Spleen (tissue), 11 donors: ENCODE measurements at regions not wholly inside any gene's neighbourhood (a gene's known extent, or its start where the extent isn't known, plus 50 kb on each side); places are given as distances from the start of the nearest gene placed in this dataset.

ENCODE experiments used
- DNase-seq: peaks from one replicate; pipeline ENCODE4 v3.0.0-alpha.2; 2020
- H3K27ac ChIP-seq, 8 donors: fragments of 200-600 bp; sonication (generic) in 7 of 8; 1 replicate in 4 of 8; 2 replicates in 4 of 8; pipeline versions ENCODE4 v1.5.0 to v1.8.0; 2016 to 2021; ENCODE audit warnings: inconsistent platforms in 4 of 8, mild to moderate bottlenecking in 4 of 8, moderate library complexity in 1 of 8
- H3K27me3 ChIP-seq, 7 donors: fragments of 200-600 bp; sonication (generic) in 6 of 7; replicated peaks in 1 of 7; 1 replicate in 4 of 7; 2 replicates in 3 of 7; pipeline versions ENCODE4 v1.5.0 to v1.8.0; 2016 to 2021; ENCODE audit warnings: inconsistent platforms in 3 of 7, mild to moderate bottlenecking in 1 of 7
- H3K36me3 ChIP-seq, 6 donors: fragments of 200-600 bp; sonication (generic) in 5 of 6; 1 replicate in 4 of 6; 2 replicates in 2 of 6; pipeline versions ENCODE4 v1.5.0 to v1.8.0; 2016 to 2021; ENCODE audit warnings: inconsistent platforms in 2 of 6
- H3K4me1 ChIP-seq, 6 donors: fragments of 200-600 bp; sonication (generic) in 5 of 6; 1 replicate in 3 of 6; 2 replicates in 3 of 6; pipeline versions ENCODE4 v1.5.0 to v1.8.0; 2016 to 2021; ENCODE audit warnings: inconsistent platforms in 3 of 6
- H3K4me3 ChIP-seq, 8 donors: fragments of 200-600 bp; sonication (generic) in 7 of 8; 1 replicate in 4 of 8; 2 replicates in 4 of 8; pipeline versions ENCODE4 v1.5.0 to v1.8.0; 2016 to 2021; ENCODE audit warnings: inconsistent platforms in 4 of 8, mild to moderate bottlenecking in 4 of 8, moderate library complexity in 2 of 8
- H3K9me3 ChIP-seq, 8 donors: fragments of 200-600 bp; sonication (generic) in 7 of 8; 1 replicate in 4 of 8; 2 replicates in 4 of 8; pipeline versions ENCODE4 v1.5.0 to v1.8.0; 2016 to 2021; ENCODE audit warnings: inconsistent platforms in 4 of 8
- POLR2A ChIP-seq, 3 donors: fragments of 450-650 bp; IDR thresholded peaks; one replicate each; pipeline ENCODE4 v1.5.1; 2017; ENCODE audit warnings: antibody characterized with exemption in 3 of 3, mild to moderate bottlenecking in 1 of 3
- POLR2AphosphoS5 ChIP-seq, 3 donors: sonication (generic); formaldehyde crosslinking; IDR thresholded peaks; one replicate each; pipeline ENCODE4 v1.5.1; 2017; ENCODE audit warnings: antibody characterized with exemption in 3 of 3
- WGBS, 5 donors: extraction: QIAGEN DNeasy Blood & Tissue Kit in 3 of 5; methylation state at CpG; one replicate each; pipeline versions ENCODE4 v1.1.5 to v1.1.7; 2013 to 2018; 5-methylcytosine and 5-hydroxymethylcytosine counted together
- intact Hi-C: fragments of 100-400 bp; cut with DNase I; formaldehyde crosslinking; loops from one replicate; pipeline ENCODE4 v1.15.0; 2023; ENCODE audit warnings: low total_unique reads
- TF ChIP-seq, protein P1 (sequence below), 11 experiments: fragments of 200-600 bp in 7 of 11; fragments of 450-650 bp in 4 of 11; sonication (generic) in 4 of 11; IDR thresholded peaks in 8 of 11; conservative IDR thresholded peaks in 3 of 11; 1 replicate in 7 of 11; 2 replicates in 4 of 11; pipeline versions ENCODE4 v1.4.0 to v1.8.0; 2016 to 2021; ENCODE audit warnings: antibody characterized with exemption in 11 of 11, inconsistent platforms in 4 of 11, mild to moderate bottlenecking in 1 of 11
- donor health status: healthy with polysubstance abuse.
- donor health status: DM: no; HTN: no; CAD: no; lungs with moderate emphysema.
- donor health status: DM: no; HTN: no; CAD: no.
- donor health status: Bipolar disorder and iron deficiency.
- donor health status: healthy.
- donor health status: DM: no; HTN: no; CAD: no.
- donor health status: DM: yes; HTN: yes; CAD: no.

DNA sequence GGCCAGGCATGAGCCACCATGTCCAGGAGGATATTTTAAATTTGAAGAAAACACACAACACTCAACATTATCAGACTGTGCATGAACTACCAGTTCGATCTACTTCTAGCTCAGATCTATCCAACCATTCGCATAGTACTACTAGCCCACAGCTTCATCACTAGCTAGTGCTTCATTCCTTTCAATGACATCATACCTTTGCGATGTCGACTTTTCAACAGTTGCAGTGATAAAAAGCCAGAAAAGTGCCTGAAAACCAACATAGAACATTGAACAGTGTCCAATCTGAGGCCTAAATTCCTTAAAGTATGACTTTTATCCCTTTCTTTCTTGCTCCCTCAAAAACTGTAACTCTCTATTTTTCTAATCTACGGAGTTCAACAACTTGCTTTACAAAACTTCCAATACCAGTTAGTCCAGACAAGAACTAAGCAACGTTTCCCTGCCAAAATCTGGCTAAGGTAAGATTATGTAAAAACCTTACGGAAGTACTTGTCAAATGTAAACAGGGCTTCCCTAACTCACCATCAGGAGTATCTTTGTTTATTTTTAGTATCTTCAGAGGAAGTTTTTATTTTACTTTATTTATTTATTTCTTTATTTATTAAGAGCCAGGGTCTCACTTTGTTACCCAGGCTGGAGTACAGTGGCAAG lies 434.0 kb upstream of the JARID2 start:
- DNase-seq = no peak
- no peak for TF ChIP-seq POLR2AphosphoS5 (IDR thresholded peaks at IDR 0.05)
- no peak for TF ChIP-seq POLR2A (IDR thresholded peaks at IDR 0.05)
- TF ChIP-seq, protein P1, sequence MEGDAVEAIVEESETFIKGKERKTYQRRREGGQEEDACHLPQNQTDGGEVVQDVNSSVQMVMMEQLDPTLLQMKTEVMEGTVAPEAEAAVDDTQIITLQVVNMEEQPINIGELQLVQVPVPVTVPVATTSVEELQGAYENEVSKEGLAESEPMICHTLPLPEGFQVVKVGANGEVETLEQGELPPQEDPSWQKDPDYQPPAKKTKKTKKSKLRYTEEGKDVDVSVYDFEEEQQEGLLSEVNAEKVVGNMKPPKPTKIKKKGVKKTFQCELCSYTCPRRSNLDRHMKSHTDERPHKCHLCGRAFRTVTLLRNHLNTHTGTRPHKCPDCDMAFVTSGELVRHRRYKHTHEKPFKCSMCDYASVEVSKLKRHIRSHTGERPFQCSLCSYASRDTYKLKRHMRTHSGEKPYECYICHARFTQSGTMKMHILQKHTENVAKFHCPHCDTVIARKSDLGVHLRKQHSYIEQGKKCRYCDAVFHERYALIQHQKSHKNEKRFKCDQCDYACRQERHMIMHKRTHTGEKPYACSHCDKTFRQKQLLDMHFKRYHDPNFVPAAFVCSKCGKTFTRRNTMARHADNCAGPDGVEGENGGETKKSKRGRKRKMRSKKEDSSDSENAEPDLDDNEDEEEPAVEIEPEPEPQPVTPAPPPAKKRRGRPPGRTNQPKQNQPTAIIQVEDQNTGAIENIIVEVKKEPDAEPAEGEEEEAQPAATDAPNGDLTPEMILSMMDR (IDR thresholded peaks at IDR 0.05 in 8 of 11, conservative IDR thresholded peaks at IDR 0.05 in 3 of 11) = no peak
- Histone ChIP-seq H3K4me3 (no peak overlapping the region), H3K9me3 (peaks cover 0 to 11% (median 5%) of the 10 kb centered on the region in 8 donors), H3K27ac (no peak overlapping the region), H3K36me3 (no peaks in the 10 kb centered on the region), H3K27me3 (no peaks in the 10 kb centered on the region), H3K4me1 (no peaks in the 10 kb centered on the region)
- 87 to 97% (median 92%) methylated on average over 7 of the region's 7 CpGs for WGBS, 5 donors
- intact Hi-C loops = no loop called here

DNA sequence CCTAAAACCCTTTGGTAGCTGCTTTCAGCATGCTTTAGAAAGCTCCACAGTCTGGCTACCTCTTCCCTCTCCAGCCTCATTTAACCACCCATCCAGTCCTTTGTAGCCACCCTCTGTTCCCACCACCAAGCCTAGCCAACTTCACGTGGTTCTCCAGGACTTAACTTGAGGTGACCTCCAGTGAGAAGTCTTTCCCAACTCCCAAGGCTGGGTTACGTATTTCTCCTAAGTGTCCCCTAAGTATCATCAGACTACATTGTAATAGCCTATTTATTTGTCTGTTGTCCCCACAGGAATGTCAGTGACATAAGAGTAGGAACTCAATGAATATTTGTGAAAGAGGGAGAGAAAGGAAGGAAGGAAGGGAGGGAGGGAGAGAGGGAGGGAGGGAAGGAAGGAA lies 431.9 kb upstream of the JARID2 start:
- 80 to 94% (median 88%) methylated on average over 2 of the region's 2 CpGs for WGBS, 5 donors
- Histone ChIP-seq H3K27me3 (no peaks in the 10 kb centered on the region), H3K4me3 (no peak overlapping the region), H3K4me1 (no peaks in the 10 kb centered on the region), H3K9me3 (no peaks in the 10 kb centered on the region), H3K36me3 (no peaks in the 10 kb centered on the region), H3K27ac (no peak overlapping the region)
- intact Hi-C loops = no loop called here
- TF ChIP-seq, protein P1 (IDR thresholded peaks at IDR 0.05 in 8 of 11, conservative IDR thresholded peaks at IDR 0.05 in 3 of 11) = no peak
- TF ChIP-seq POLR2A (IDR thresholded peaks at IDR 0.05) (no peak), POLR2AphosphoS5 (IDR thresholded peaks at IDR 0.05) (no peak)
- DNase-seq = no peak

DNA sequence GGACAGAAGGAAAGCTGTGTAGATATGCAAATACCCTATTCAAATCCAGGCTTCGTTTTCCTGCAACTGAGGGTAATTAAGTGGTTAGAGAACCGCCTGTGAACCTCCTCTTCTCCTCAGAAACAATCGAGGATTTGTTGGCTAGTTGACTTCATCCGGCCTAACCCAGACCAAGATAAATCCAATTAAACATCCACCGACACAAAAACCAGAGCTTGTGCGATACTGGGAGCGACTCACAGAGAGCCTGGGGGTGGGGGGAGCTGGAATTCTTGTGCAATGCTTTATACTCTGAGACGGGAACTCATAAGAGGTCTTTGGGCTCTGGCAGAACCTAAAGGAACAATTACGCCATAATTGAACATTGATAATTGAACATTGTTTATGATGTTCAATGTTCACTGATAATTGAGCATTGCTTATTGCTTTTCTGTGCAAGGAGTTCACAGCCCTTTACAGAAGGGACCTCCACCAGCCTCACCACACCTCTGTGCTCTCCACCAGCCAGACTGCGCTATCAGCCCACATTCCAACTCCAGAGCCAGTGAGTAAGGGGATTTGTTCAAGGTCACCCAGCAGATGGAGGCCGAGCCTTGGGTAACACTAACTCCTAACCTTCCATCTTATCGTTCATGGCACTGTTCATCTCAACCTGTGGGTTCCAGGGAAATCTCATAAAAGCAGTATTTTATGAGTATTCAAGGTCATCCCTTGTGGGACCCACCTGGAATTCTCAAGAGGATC lies 429.6 kb upstream of the JARID2 start:
- intact Hi-C loops = no loop called here

DNA sequence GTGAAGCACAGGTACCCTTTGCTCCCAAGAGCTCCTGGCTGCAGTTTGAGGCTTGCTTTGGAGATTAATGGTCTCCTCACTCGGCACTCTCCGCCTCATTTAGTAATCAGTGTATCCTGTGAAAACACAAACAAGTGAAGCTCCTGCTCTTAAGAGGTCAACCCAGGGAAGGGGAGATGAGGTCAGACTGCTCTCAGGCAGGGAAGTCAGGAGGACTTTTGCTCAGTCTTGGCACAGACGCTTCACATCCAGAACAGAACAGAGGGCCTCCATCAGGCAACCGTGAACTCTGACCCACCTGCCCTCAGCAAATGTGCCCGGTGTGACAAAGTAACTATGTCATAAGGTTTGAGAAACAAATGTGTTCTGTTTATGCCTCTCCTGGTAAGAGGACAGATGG lies 428.8 kb upstream of the JARID2 start:
- Histone ChIP-seq H3K27ac (no peak overlapping the region), H3K27me3 (no peaks in the 10 kb centered on the region), H3K4me1 (no peaks in the 10 kb centered on the region), H3K4me3 (no peak overlapping the region), H3K9me3 (no peaks in the 10 kb centered on the region), H3K36me3 (no peaks in the 10 kb centered on the region)
- DNase-seq = no peak
- WGBS, 5 donors = 76 to 88% (median 88%) methylated on average over 4 to 5 of the region's 5 CpGs
- TF ChIP-seq POLR2AphosphoS5 (IDR thresholded peaks at IDR 0.05) = no peak
- no peak for TF ChIP-seq POLR2A (IDR thresholded peaks at IDR 0.05)
- TF ChIP-seq, protein P1 (IDR thresholded peaks at IDR 0.05 in 8 of 11, conservative IDR thresholded peaks at IDR 0.05 in 3 of 11) = no peak
- intact Hi-C loops = no loop called here

More for the DNA sequence above, 429.6 kb upstream of the JARID2 start:
- no peaks in the 10 kb centered on the region for H3K9me3 ChIP-seq
- 80 to 88% (median 84%) methylated on average over 12 of the region's 12 CpGs for WGBS, 5 donors
- TF ChIP-seq, protein P1 (IDR thresholded peaks at IDR 0.05 in 8 of 11, conservative IDR thresholded peaks at IDR 0.05 in 3 of 11) = no peak
- no peak for TF ChIP-seq POLR2AphosphoS5 (IDR thresholded peaks at IDR 0.05)
- TF ChIP-seq POLR2A (IDR thresholded peaks at IDR 0.05) = no peak
- H3K4me3 ChIP-seq = no peak overlapping the region
- DNase-seq = no peak
- H3K27me3 ChIP-seq = no peaks in the 10 kb centered on the region
- no peaks in the 10 kb centered on the region for H3K4me1 ChIP-seq
- no peaks in the 10 kb centered on the region for H3K36me3 ChIP-seq
- H3K27ac ChIP-seq = no peak overlapping the region
